ACC112 (cell line): ENCODE measurements at regions not wholly inside any gene's neighbourhood (a gene's known extent, or its start where the extent isn't known, plus 50 kb on each side); places are given as distances from the start of the nearest gene placed in this dataset.

Experiments
- H2AFZ ChIP-seq: fragments of 200-600 bp; sonication (generic); one replicate; pipeline ENCODE4 v1.6.0; 2017; ENCODE audit warnings: antibody characterized with exemption, low read length; ENCODE audit not compliant: unreplicated experiment
- H3K27ac ChIP-seq: fragments of 200-600 bp; sonication (generic); 2 replicates; pipeline ENCODE4 v1.5.1; 2014; ENCODE audit warnings: low read depth, mild to moderate bottlenecking, antibody characterized with exemption, low read length, moderate library complexity
- H3K27me3 ChIP-seq: fragments of 200-600 bp; sonication (generic); 2 replicates; pipeline ENCODE4 v1.6.1; 2014; ENCODE audit warnings: mild to moderate bottlenecking, antibody characterized with exemption, low read length, moderate library complexity, mixed read lengths; ENCODE audit not compliant: insufficient read depth
- H3K36me3 ChIP-seq: fragments of 200-600 bp; sonication (generic); 2 replicates; pipeline ENCODE4 v1.6.1; 2016; ENCODE audit warnings: mild to moderate bottlenecking, antibody characterized with exemption, low read length, moderate library complexity, mixed read lengths; ENCODE audit not compliant: insufficient read depth
- H3K4me1 ChIP-seq: fragments of 200-600 bp; sonication (generic); one replicate; pipeline ENCODE4 v1.6.1; 2016; ENCODE audit warnings: low read length, mixed read lengths; ENCODE audit not compliant: insufficient read depth, unreplicated experiment, control insufficient read depth
- H3K4me3 ChIP-seq: fragments of 200-600 bp; sonication (generic); 2 replicates; pipeline ENCODE4 v1.5.1; 2014; ENCODE audit warnings: mild to moderate bottlenecking, low read depth, low read length
- H3K79me2 ChIP-seq: fragments of 200-600 bp; sonication (generic); one replicate; pipeline ENCODE4 v1.6.0; 2016; ENCODE audit warnings: low read length; ENCODE audit not compliant: control insufficient read depth, unreplicated experiment, insufficient read depth

GRCh38 chr9:107883496-107884124 lies 394.0 kb upstream of the KLF4 start:
- Histone ChIP-seq H3K79me2 (no peaks in the 10 kb centered on the region), H3K4me1 (peaks cover 10% of the 10 kb centered on the region), H3K27me3 (no peaks in the 10 kb centered on the region), H3K27ac (no peak overlapping the region), H3K36me3 (no peaks in the 10 kb centered on the region), H3K4me3 (no peak overlapping the region), H2AFZ (no peak overlapping the region)

GRCh38 chr9:107881626-107882300 lies 392.2 kb upstream of the KLF4 start:
- Histone ChIP-seq H3K4me1 (peaks cover 10% of the 10 kb centered on the region), H3K4me3 (no peak overlapping the region), H3K27ac (no peak overlapping the region), H3K79me2 (no peaks in the 10 kb centered on the region), H2AFZ (no peak overlapping the region), H3K36me3 (no peaks in the 10 kb centered on the region), H3K27me3 (no peaks in the 10 kb centered on the region)

DNA sequence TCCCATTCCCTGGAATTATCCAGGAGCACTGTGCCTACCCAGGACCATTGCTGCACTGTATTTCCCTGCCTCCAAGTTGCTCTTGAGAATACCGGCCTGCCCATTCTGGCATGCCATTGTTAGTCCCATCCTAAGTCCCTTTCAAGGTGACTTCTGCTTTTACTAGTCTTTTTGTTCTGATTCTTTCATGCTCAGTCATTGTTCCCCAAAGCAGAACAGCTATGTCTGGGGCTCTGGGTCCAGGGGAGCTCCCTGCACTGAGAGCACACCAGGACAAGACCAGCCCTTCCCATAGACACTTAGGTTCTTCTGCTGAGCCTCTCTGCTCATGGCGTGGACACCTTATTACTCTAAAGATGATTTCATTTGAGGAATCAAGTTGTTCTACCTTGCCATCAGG lies 388.9 kb upstream of the KLF4 start:
- peaks cover 10% of the 10 kb centered on the region for H3K4me1 ChIP-seq
- no peak overlapping the region for H2AFZ ChIP-seq
- H3K4me3 ChIP-seq: no peak overlapping the region
- H3K27ac ChIP-seq: no peak overlapping the region
- H3K36me3 ChIP-seq: no peaks in the 10 kb centered on the region
- H3K27me3 ChIP-seq: no peaks in the 10 kb centered on the region
- no peaks in the 10 kb centered on the region for H3K79me2 ChIP-seq

DNA sequence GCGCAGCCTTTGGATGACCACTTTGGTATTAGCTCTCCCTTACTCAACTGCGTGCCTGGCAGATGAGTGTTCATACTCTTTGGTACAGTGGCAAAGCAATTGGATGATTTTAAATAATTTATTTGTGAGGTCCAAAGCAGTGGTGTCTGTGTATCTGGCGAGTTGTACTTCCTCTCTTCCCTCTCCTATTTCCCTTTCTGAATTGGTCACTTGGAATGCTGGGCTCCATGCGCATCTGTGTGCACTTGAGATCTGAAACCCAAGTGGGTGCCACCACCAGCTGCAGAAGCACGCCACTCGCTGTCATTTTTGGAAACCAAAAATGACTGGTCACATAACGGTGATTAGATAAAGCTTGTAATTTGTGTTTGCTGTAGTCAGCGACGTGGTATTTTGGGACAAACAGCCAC lies 386.0 kb upstream of the KLF4 start:
- no peaks in the 10 kb centered on the region for H3K79me2 ChIP-seq
- no peaks in the 10 kb centered on the region for H3K36me3 ChIP-seq
- no peak overlapping the region for H3K4me3 ChIP-seq
- H3K27ac ChIP-seq: no peak overlapping the region
- H3K27me3 ChIP-seq: no peaks in the 10 kb centered on the region
- H3K4me1 ChIP-seq: peaks cover 10% of the 10 kb centered on the region
- H2AFZ ChIP-seq: no peak overlapping the region

DNA sequence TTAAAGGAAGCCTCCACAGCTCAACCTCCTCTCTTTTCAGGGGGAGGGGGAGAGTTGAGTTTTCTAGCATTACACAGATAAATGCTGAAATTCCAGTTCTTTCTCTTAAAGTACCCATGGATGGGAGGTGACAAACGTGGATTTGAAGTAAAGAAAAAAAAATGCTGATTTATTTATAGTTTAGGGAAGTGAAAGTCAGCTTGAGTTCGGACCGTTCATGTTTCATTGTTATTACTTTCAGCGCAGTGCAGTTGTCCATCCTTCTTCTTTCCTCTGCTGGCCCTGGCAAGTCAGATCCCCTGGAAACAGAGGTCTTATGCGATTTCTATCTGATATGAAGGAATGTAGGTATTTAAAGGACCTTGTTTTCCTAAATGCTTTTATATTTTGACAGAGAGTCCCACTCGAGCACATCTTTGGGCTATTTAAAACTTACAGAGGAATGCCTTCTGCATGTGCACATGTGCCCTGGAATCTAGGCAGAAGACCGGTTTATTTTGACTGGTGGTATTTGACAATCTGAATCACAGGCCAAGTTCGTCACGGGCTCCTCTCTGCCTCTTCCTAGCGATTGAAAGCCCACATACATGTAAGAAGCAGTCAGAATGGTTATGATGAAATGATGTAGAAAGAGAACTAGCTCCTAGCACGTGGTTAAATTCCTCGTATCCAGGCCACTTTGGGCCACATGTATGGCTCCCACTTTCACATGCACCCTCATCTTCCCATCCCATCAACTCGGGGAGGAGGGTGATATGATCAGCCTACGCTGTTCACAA lies 385.2 kb upstream of the KLF4 start:
- Histone ChIP-seq H3K79me2 (no peaks in the 10 kb centered on the region), H3K36me3 (no peaks in the 10 kb centered on the region), H2AFZ (no peak overlapping the region), H3K27me3 (no peaks in the 10 kb centered on the region), H3K4me3 (no peak overlapping the region), H3K4me1 (peaks cover 2% of the 10 kb centered on the region), H3K27ac (no peak overlapping the region)

DNA sequence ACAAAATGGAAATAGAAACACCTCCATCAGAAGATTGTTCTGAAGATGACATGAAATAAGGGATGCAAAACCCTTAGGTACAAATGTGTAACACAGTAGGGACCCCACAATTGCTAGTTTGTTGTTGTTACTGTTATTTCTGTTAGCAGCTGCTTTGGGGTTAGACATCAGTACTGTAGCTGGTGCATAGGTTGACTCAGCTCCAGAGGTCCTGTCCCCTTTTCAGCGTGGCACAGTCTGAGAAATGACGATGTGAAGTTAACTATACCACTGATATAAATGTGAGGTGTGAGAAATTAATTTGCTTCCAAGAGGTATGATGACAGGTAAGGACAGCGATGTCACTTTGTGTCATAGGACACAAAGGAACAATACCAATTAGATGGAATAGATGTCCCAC lies 384.6 kb upstream of the KLF4 start:
- Histone ChIP-seq H3K4me3 (no peak overlapping the region), H2AFZ (no peak overlapping the region), H3K27ac (no peak overlapping the region), H3K79me2 (no peaks in the 10 kb centered on the region), H3K27me3 (no peaks in the 10 kb centered on the region), H3K36me3 (no peaks in the 10 kb centered on the region), H3K4me1 (no peaks in the 10 kb centered on the region)

- Histone ChIP-seq H2AFZ (no peak overlapping the region), H3K4me3 (no peak overlapping the region), H3K27me3 (no peaks in the 10 kb centered on the region), H3K4me1 (no peaks in the 10 kb centered on the region), H3K79me2 (no peaks in the 10 kb centered on the region), H3K27ac (no peak overlapping the region), H3K36me3 (no peaks in the 10 kb centered on the region)
Measured at GRCh38 chr9:107872457-107873192, 383.1 kb upstream of the KLF4 start.

DNA sequence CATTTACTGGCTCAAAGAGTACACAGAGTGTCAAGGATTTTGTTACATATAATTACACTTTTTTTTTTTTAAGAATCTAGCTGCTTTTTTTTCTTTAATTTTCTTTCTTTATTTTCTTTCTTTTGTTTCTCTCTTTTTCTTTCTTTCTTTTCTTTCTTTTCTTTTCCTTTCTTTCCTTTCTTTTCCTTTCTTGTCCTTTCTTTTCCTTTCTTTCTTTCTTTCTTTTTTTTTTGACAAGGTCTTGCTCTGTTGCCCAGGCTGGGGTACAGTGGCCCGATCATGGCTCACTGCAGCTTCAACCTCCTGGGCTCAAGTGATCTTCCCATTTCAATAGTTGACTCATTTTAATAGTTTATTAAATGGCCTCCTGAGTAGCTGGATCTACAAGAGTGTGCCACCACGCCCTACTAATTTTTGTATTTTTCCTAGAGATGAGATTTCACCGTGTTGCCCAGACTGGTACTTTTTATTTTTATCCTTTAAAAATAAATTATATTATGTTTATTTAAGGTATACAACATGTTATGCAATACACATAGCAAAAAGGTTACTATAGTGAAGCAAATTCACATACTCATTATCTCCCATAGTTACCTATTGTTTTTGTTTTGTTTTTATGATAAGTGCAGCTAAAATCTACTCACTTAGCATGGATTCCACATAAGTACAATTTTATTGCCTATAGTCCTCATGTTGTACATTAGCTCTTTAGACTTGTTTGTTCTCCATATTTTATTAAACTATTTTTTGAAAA lies 381.5 kb upstream of the KLF4 start:
- Histone ChIP-seq H3K27me3 (no peaks in the 10 kb centered on the region), H2AFZ (no peak overlapping the region), H3K36me3 (no peaks in the 10 kb centered on the region), H3K27ac (no peak overlapping the region), H3K4me1 (no peaks in the 10 kb centered on the region), H3K4me3 (no peak overlapping the region), H3K79me2 (no peaks in the 10 kb centered on the region)

GRCh38 chr9:107870221-107870620 lies 380.7 kb upstream of the KLF4 start:
- Histone ChIP-seq H2AFZ (no peak overlapping the region), H3K4me3 (no peak overlapping the region), H3K27me3 (no peaks in the 10 kb centered on the region), H3K4me1 (no peaks in the 10 kb centered on the region), H3K79me2 (no peaks in the 10 kb centered on the region), H3K27ac (no peak overlapping the region), H3K36me3 (no peaks in the 10 kb centered on the region)

DNA sequence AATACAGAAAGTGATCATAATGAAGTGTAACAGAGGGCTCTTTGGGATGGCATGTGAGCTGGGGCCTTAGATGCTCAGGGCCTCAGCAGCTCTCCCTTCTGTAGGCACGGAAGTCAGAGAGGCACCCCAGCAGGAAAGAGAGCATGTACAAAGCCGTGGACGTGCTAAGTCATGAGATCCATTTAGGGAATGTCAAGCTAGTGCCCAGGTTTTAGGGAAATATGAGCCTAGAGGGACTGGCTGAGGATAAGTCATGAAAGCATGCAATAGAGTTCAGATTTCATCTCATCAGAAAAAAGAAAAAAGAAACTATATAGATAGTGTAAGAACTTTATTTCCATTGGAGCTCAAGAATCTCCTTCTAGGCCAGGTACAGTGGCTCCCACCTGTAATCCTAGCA lies 379.5 kb upstream of the KLF4 start:
- no peaks in the 10 kb centered on the region for H3K27me3 ChIP-seq
- H3K36me3 ChIP-seq: no peaks in the 10 kb centered on the region
- H2AFZ ChIP-seq: no peak overlapping the region
- no peaks in the 10 kb centered on the region for H3K79me2 ChIP-seq
- no peak overlapping the region for H3K27ac ChIP-seq
- no peaks in the 10 kb centered on the region for H3K4me1 ChIP-seq
- no peak overlapping the region for H3K4me3 ChIP-seq
